ENCODE measurements at regions not wholly inside any gene's neighbourhood (a gene's known extent, or its start where the extent isn't known, plus 50 kb on each side); places are given as distances from the start of the nearest gene placed in this dataset.
A peak's percentile ranks its signal among the peaks of the same experiment; 100 is the strongest.

DNA sequence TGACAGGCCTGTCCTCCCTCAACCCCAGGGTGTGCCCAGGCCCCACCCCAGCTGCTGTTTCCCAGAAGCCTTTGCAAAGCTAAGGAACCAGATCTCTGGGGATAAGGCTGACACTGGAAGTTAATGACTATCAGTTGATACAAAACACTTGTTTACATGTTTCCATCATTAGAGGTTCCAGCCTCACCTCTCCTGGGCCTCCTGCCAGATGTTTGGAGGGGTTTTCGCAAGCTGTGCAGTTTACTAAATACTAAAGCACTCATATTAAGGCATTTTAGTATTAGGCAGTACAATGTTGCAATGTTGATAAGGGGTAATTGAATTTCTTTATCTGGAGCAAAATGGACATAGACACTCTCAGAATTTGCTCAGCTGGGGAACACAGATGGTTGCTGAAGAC, 218.7 kb downstream of the INSC start:
- H3K36me3 ChIP-seq (replicated peaks in 1 of 2; ENCODE audit: control insufficient read depth in 2 of 2, insufficient read depth in 2 of 2, low read length in 2 of 2), result no peaks in the 10 kb centered on the region
- WGBS, 2 donors (ENCODE audit: extremely low coverage in 2 of 2, insufficient read length in 2 of 2, insufficient replicate concordance in 1 of 2), result no CpG with 5 or more reads among the region's 1 CpG
- no peaks in the 10 kb centered on the region for H3K27me3 ChIP-seq (ENCODE audit: control insufficient read depth in 3 of 3, insufficient read depth in 3 of 3, low read depth in 1 of 3, low read length in 3 of 3)
- no peak overlapping the region for H2AK5ac ChIP-seq (ENCODE audit: low read depth, low read length)
- H4K8ac ChIP-seq (ENCODE audit: low read depth, low read length), result no peak overlapping the region
- H3K4ac ChIP-seq (ENCODE audit: low read length), result no peak overlapping the region
- H2AFZ ChIP-seq (ENCODE audit: low read length), result no peak overlapping the region
- H2BK5ac ChIP-seq (ENCODE audit: low read length), result no peak overlapping the region
- no peak overlapping the region for H3K9ac ChIP-seq (ENCODE audit: low read depth, low read length, poor library complexity)
- DNase-seq (ENCODE audit: low spot score), result no peak
- H3K27ac ChIP-seq (replicated peaks; ENCODE audit: low read length), result no peak overlapping the region
- peaks cover 0 to 3% of the 10 kb centered on the region in 2 donors for H3K4me1 ChIP-seq (ENCODE audit: control insufficient read depth in 2 of 2, insufficient read depth in 1 of 2, low read depth in 1 of 2, low read length in 2 of 2)
- no peak overlapping the region for H3K23ac ChIP-seq (ENCODE audit: low read depth, low read length, poor library complexity)
- H3K4me2 ChIP-seq (ENCODE audit: insufficient read depth, low read length, poor library complexity, severe bottlenecking), result no peak overlapping the region
- H3K14ac ChIP-seq (ENCODE audit: low read length), result no peak overlapping the region
- H3K9me3 ChIP-seq (replicated peaks in 1 of 2; ENCODE audit: control insufficient read depth in 2 of 2, insufficient read depth in 1 of 2, low read depth in 1 of 2, low read length in 2 of 2), result no peaks in the 10 kb centered on the region
- H2BK15ac ChIP-seq (ENCODE audit: low read length), result no peak overlapping the region
- H3K79me1 ChIP-seq (ENCODE audit: low read depth, low read length), result no peaks in the 10 kb centered on the region
- no peak overlapping the region for H2BK12ac ChIP-seq (ENCODE audit: low read length)
- no peak overlapping the region for H3K18ac ChIP-seq (ENCODE audit: low read length)
- no peak overlapping the region for H2BK120ac ChIP-seq (ENCODE audit: low read depth, low read length)
- H3K4me3 ChIP-seq (ENCODE audit: low read length in 2 of 2), result no peak overlapping the region
- H4K91ac ChIP-seq (ENCODE audit: low read depth, low read length, poor library complexity), result no peak overlapping the region

GRCh38 chr11:15334766-15335165, 220.0 kb downstream of the INSC start:
- H2BK12ac ChIP-seq (ENCODE audit: low read length), result no peak overlapping the region
- H3K4me2 ChIP-seq (ENCODE audit: insufficient read depth, low read length, poor library complexity, severe bottlenecking), result no peak overlapping the region
- H2AFZ ChIP-seq (ENCODE audit: low read length), result no peak overlapping the region
- WGBS, 2 donors (ENCODE audit: extremely low coverage in 2 of 2, insufficient read length in 2 of 2, insufficient replicate concordance in 1 of 2), result no CpG with 5 or more reads among the region's 3 CpGs
- H3K4me1 ChIP-seq (ENCODE audit: control insufficient read depth in 2 of 2, insufficient read depth in 1 of 2, low read depth in 1 of 2, low read length in 2 of 2), result peaks cover 0 to 3% of the 10 kb centered on the region in 2 donors
- no peaks in the 10 kb centered on the region for H3K79me1 ChIP-seq (ENCODE audit: low read depth, low read length)
- no peak overlapping the region for H3K27ac ChIP-seq (replicated peaks; ENCODE audit: low read length)
- no peak overlapping the region for H2AK5ac ChIP-seq (ENCODE audit: low read depth, low read length)
- H4K91ac ChIP-seq (ENCODE audit: low read depth, low read length, poor library complexity), result no peak overlapping the region
- H3K9me3 ChIP-seq (replicated peaks in 1 of 2; ENCODE audit: control insufficient read depth in 2 of 2, insufficient read depth in 1 of 2, low read depth in 1 of 2, low read length in 2 of 2), result no peaks in the 10 kb centered on the region
- H2BK5ac ChIP-seq (ENCODE audit: low read length), result no peak overlapping the region
- H3K23ac ChIP-seq (ENCODE audit: low read depth, low read length, poor library complexity), result no peak overlapping the region
- no peak overlapping the region for H3K4ac ChIP-seq (ENCODE audit: low read length)
- no peak overlapping the region for H2BK120ac ChIP-seq (ENCODE audit: low read depth, low read length)
- H3K4me3 ChIP-seq (ENCODE audit: low read length in 2 of 2), result no peak overlapping the region
- H3K27me3 ChIP-seq (ENCODE audit: control insufficient read depth in 3 of 3, insufficient read depth in 3 of 3, low read depth in 1 of 3, low read length in 3 of 3), result no peaks in the 10 kb centered on the region
- H4K8ac ChIP-seq (ENCODE audit: low read depth, low read length), result no peak overlapping the region
- H3K14ac ChIP-seq (ENCODE audit: low read length), result no peak overlapping the region
- no peaks in the 10 kb centered on the region for H3K36me3 ChIP-seq (replicated peaks in 1 of 2; ENCODE audit: control insufficient read depth in 2 of 2, insufficient read depth in 2 of 2, low read length in 2 of 2)
- H2BK15ac ChIP-seq (ENCODE audit: low read length), result no peak overlapping the region
- H3K9ac ChIP-seq (ENCODE audit: low read depth, low read length, poor library complexity), result no peak overlapping the region
- no peak overlapping the region for H3K18ac ChIP-seq (ENCODE audit: low read length)
- no peak for DNase-seq (ENCODE audit: low spot score)

DNA sequence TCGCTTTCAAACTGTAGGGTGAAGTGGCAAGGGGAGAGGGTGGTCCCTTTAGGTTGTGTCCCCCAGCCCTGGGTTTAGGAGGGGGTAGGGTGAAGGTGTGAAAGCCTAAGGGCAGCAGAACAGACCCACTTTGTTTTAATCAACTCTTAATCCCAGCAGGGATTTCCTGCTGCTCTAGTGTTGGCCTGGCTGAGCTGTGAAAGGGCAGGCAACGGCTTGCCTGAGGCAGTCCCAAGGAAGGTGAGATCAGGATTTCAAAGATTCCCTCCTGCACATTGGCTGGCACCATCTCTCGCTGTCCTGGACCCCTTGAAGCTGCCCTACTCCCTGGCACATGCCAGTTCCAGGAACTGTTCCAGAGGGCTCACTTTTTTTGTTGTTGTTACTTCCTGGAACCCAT, 221.3 kb downstream of the INSC start:
- peak overlapping the region; percentile 5 for H3K18ac ChIP-seq (ENCODE audit: low read length)

DNA sequence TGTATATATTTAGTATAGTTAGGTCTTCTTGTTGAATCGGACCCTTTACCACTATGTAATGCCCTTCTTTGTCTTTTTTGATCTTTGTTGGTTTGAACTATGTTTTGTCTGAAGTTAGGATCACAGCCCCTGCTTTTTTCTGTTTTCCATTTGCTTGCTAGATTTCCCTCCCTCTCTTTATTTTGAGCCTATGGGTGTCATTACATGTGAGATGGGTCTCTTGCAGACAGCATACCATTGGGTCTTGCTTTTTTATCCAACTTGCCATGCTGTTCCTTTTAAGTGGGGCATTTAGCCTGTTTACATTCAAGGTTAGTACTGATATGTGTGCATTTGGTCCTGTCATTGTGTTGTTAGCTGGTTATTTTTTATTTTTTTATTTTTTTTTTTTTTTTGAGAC, 224.6 kb downstream of the INSC start:
- no peak overlapping the region for H2AK5ac ChIP-seq (ENCODE audit: low read depth, low read length)
- H2BK12ac ChIP-seq (ENCODE audit: low read length), result no peak overlapping the region
- no peaks in the 10 kb centered on the region for H3K79me1 ChIP-seq (ENCODE audit: low read depth, low read length)
- H3K18ac ChIP-seq (ENCODE audit: low read length), result no peak overlapping the region
- no peak overlapping the region for H3K23ac ChIP-seq (ENCODE audit: low read depth, low read length, poor library complexity)
- H3K4me2 ChIP-seq (ENCODE audit: insufficient read depth, low read length, poor library complexity, severe bottlenecking), result no peak overlapping the region
- H3K27me3 ChIP-seq (ENCODE audit: control insufficient read depth in 3 of 3, insufficient read depth in 3 of 3, low read depth in 1 of 3, low read length in 3 of 3), result no peaks in the 10 kb centered on the region
- no peak overlapping the region for H4K8ac ChIP-seq (ENCODE audit: low read depth, low read length)
- H2BK120ac ChIP-seq (ENCODE audit: low read depth, low read length), result no peak overlapping the region
- no peak overlapping the region for H3K4me3 ChIP-seq (ENCODE audit: low read length in 2 of 2)
- H3K9ac ChIP-seq (ENCODE audit: low read depth, low read length, poor library complexity), result no peak overlapping the region
- no peak overlapping the region for H3K14ac ChIP-seq (ENCODE audit: low read length)
- no peaks in the 10 kb centered on the region for H3K9me3 ChIP-seq (replicated peaks in 1 of 2; ENCODE audit: control insufficient read depth in 2 of 2, insufficient read depth in 1 of 2, low read depth in 1 of 2, low read length in 2 of 2)
- no peak overlapping the region for H4K91ac ChIP-seq (ENCODE audit: low read depth, low read length, poor library complexity)
- H3K36me3 ChIP-seq (replicated peaks in 1 of 2; ENCODE audit: control insufficient read depth in 2 of 2, insufficient read depth in 2 of 2, low read length in 2 of 2), result no peaks in the 10 kb centered on the region
- no peak for DNase-seq (ENCODE audit: low spot score)
- no peak overlapping the region for H3K27ac ChIP-seq (replicated peaks; ENCODE audit: low read length)
- H3K4me1 ChIP-seq (ENCODE audit: control insufficient read depth in 2 of 2, insufficient read depth in 1 of 2, low read depth in 1 of 2, low read length in 2 of 2), result peaks cover 0 to 8% of the 10 kb centered on the region in 2 donors
- H3K4ac ChIP-seq (ENCODE audit: low read length), result no peak overlapping the region
- H2BK15ac ChIP-seq (ENCODE audit: low read length), result no peak overlapping the region
- WGBS, 2 donors (ENCODE audit: extremely low coverage in 2 of 2, insufficient read length in 2 of 2, insufficient replicate concordance in 1 of 2), result no CpG with 5 or more reads among the region's 1 CpG
- no peak overlapping the region for H2BK5ac ChIP-seq (ENCODE audit: low read length)
- H2AFZ ChIP-seq (ENCODE audit: low read length), result no peak overlapping the region

More for the DNA sequence above, 221.3 kb downstream of the INSC start:
- Histone ChIP-seq H3K27me3 (ENCODE audit: control insufficient read depth in 3 of 3, insufficient read depth in 3 of 3, low read depth in 1 of 3, low read length in 3 of 3) (no peaks in the 10 kb centered on the region), H2BK12ac (ENCODE audit: low read length) (no peak overlapping the region), H2BK120ac (ENCODE audit: low read depth, low read length) (no peak overlapping the region), H2BK5ac (ENCODE audit: low read length) (no peak overlapping the region), H3K36me3 (replicated peaks in 1 of 2; ENCODE audit: control insufficient read depth in 2 of 2, insufficient read depth in 2 of 2, low read length in 2 of 2) (no peaks in the 10 kb centered on the region), H3K27ac (replicated peaks; ENCODE audit: low read length) (no peak overlapping the region), H2AK5ac (ENCODE audit: low read depth, low read length) (no peak overlapping the region), H2AFZ (ENCODE audit: low read length) (no peak overlapping the region), H3K4me2 (ENCODE audit: insufficient read depth, low read length, poor library complexity, severe bottlenecking) (no peak overlapping the region), H3K4me3 (ENCODE audit: low read length in 2 of 2) (no peak overlapping the region), H3K79me1 (ENCODE audit: low read depth, low read length) (no peaks in the 10 kb centered on the region), H4K8ac (ENCODE audit: low read depth, low read length) (no peak overlapping the region), H3K4ac (ENCODE audit: low read length) (no peak overlapping the region), H3K23ac (ENCODE audit: low read depth, low read length, poor library complexity) (no peak overlapping the region), H3K4me1 (ENCODE audit: control insufficient read depth in 2 of 2, insufficient read depth in 1 of 2, low read depth in 1 of 2, low read length in 2 of 2) (peaks cover 0 to 3% of the 10 kb centered on the region in 2 donors), H3K9ac (ENCODE audit: low read depth, low read length, poor library complexity) (no peak overlapping the region), H3K14ac (ENCODE audit: low read length) (no peak overlapping the region), H4K91ac (ENCODE audit: low read depth, low read length, poor library complexity) (no peak overlapping the region), H3K9me3 (replicated peaks in 1 of 2; ENCODE audit: control insufficient read depth in 2 of 2, insufficient read depth in 1 of 2, low read depth in 1 of 2, low read length in 2 of 2) (no peaks in the 10 kb centered on the region), H2BK15ac (ENCODE audit: low read length) (no peak overlapping the region)
- no CpG with 5 or more reads among the region's 3 CpGs for WGBS, 2 donors (ENCODE audit: extremely low coverage in 2 of 2, insufficient read length in 2 of 2, insufficient replicate concordance in 1 of 2)
- DNase-seq (ENCODE audit: low spot score), result no peak

Measured in neuronal stem cell (in vitro differentiated cells).